ENCODE measurements at regions not wholly inside any gene's neighbourhood (a gene's known extent, or its start where the extent isn't known, plus 50 kb on each side); places are given as distances from the start of the nearest gene placed in this dataset.

DNA sequence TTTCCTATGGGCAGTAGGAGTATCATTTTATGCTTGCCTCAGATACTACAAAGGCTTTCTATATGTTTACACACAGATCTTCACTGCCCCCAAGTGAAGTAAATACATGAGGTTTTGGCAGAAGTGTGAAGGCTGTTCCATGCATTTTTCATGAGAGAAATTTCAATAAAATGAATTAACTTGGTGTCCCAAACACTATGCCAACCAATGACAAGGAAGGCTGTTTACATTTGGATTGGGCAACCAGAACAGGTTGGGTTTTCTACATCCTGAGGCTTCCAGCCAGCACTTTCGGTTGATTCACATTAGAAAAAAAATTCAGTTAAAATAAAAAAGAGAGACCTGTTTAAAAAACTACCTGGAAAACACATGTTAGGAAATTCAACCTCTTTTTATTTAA, 625.4 kb downstream of the KCNJ2 start (continued):
- TF ChIP-seq, protein P1, sequence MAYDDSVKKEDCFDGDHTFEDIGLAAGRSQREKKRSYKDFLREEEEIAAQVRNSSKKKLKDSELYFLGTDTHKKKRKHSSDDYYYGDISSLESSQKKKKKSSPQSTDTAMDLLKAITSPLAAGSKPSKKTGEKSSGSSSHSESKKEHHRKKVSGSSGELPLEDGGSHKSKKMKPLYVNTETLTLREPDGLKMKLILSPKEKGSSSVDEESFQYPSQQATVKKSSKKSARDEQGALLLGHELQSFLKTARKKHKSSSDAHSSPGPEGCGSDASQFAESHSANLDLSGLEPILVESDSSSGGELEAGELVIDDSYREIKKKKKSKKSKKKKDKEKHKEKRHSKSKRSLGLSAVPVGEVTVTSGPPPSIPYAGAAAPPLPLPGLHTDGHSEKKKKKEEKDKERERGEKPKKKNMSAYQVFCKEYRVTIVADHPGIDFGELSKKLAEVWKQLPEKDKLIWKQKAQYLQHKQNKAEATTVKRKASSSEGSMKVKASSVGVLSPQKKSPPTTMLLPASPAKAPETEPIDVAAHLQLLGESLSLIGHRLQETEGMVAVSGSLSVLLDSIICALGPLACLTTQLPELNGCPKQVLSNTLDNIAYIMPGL (CRISPR knock-in tag; IDR thresholded peaks at IDR 0.05; ENCODE audit: borderline replicate concordance): no peak
- no peak for TF ChIP-seq RFX5 (IDR thresholded peaks at IDR 0.05)

GRCh38 chr17:70795620-70796019, 626.3 kb downstream of the KCNJ2 start:
- ATAC-seq (no peak), FAIRE-seq (no peak), DNase-seq (ENCODE audit: low read depth in 1 of 2, low spot score in 1 of 2) (no peak)
- POLR2A ChIA-PET: no interaction called here
- CTCF ChIA-PET: interaction anchor here (0.8 kb wide), 1 partner anchor 244 kb away, joined by 3 read pairs; no protein-coding TSS in a partner anchor
- H3K4me3 ChIP-seq: no peak overlapping the region
- no peak overlapping the region for H3K27ac ChIP-seq
- H3K4me1 ChIP-seq: no peaks in the 10 kb centered on the region
- 21% methylated on average over 2 of the region's 2 CpGs for WGBS (ENCODE audit: missing lambda C conversion rate)
- peak; percentile 64 for TF ChIP-seq MAFK (IDR thresholded peaks at IDR 0.05; ENCODE audit: partially characterized antibody)
- TF ChIP-seq TP53 (CRISPR knock-in tag; IDR thresholded peaks at IDR 0.05): no peak
- no peak for TF ChIP-seq RARB (CRISPR knock-in tag; IDR thresholded peaks at IDR 0.05)
- TF ChIP-seq CBX2 (IDR thresholded peaks at IDR 0.05; ENCODE audit: borderline replicate concordance, low read depth): no peak
- TF ChIP-seq, protein P2, sequence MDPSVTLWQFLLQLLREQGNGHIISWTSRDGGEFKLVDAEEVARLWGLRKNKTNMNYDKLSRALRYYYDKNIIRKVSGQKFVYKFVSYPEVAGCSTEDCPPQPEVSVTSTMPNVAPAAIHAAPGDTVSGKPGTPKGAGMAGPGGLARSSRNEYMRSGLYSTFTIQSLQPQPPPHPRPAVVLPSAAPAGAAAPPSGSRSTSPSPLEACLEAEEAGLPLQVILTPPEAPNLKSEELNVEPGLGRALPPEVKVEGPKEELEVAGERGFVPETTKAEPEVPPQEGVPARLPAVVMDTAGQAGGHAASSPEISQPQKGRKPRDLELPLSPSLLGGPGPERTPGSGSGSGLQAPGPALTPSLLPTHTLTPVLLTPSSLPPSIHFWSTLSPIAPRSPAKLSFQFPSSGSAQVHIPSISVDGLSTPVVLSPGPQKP (IDR thresholded peaks at IDR 0.05; ENCODE audit: low read depth, low read length): no peak
- TF ChIP-seq ATOH8 (CRISPR knock-in tag; IDR thresholded peaks at IDR 0.05; ENCODE audit: low read depth): no peak
- no peak overlapping the region for H3K4me2 ChIP-seq
- peaks cover 3% of the 10 kb centered on the region; the same call in 1 of the 3 replicates for H3K9me3 ChIP-seq

- DNase-seq (ENCODE audit: low read depth in 1 of 2, low spot score in 1 of 2) (no peak), FAIRE-seq (no peak), ATAC-seq (no peak)
- Histone ChIP-seq H3K9me3 (peaks cover 3% of the 10 kb centered on the region; the same call in 1 of the 3 replicates), H3K27ac (no peak overlapping the region), H3K4me3 (no peak overlapping the region), H3K4me1 (no peaks in the 10 kb centered on the region), H3K4me2 (no peak overlapping the region)
- TF ChIP-seq, protein P1 (CRISPR knock-in tag; IDR thresholded peaks at IDR 0.05; ENCODE audit: borderline replicate concordance): no peak
- TF ChIP-seq BCL3 (IDR thresholded peaks at IDR 0.05) (no peak), HOXA7 (CRISPR knock-in tag; IDR thresholded peaks at IDR 0.05) (no peak), KDM5A (IDR thresholded peaks at IDR 0.05) (no peak), JUN (IDR thresholded peaks at IDR 0.05) (no peak), CEBPB (IDR thresholded peaks at IDR 0.05) (no peak), ZC3H11A (IDR thresholded peaks at IDR 0.05) (no peak)
- TF ChIP-seq, protein P3, sequence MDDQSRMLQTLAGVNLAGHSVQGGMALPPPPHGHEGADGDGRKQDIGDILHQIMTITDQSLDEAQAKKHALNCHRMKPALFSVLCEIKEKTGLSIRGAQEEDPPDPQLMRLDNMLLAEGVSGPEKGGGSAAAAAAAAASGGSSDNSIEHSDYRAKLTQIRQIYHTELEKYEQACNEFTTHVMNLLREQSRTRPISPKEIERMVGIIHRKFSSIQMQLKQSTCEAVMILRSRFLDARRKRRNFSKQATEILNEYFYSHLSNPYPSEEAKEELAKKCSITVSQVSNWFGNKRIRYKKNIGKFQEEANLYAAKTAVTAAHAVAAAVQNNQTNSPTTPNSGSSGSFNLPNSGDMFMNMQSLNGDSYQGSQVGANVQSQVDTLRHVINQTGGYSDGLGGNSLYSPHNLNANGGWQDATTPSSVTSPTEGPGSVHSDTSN (IDR thresholded peaks at IDR 0.05): no peak
- 10% methylated on average over 4 of the region's 4 CpGs for WGBS (ENCODE audit: missing lambda C conversion rate)
- CTCF ChIA-PET: no interaction called here
- POLR2A ChIA-PET: no interaction called here
Observed at GRCh38 chr17:70796757-70797156, 627.4 kb downstream of the KCNJ2 start.
